SK-N-SH (cell line): ENCODE measurements at regions not wholly inside any gene's neighbourhood (a gene's known extent, or its start where the extent isn't known, plus 50 kb on each side); places are given as distances from the start of the nearest gene placed in this dataset.

Experiments used
- CHD2 ChIP-seq: fragments of 150-350 bp; IDR thresholded peaks from 2 replicates; pipeline ENCODE4 v1.6.1; 2018; ENCODE audit warnings: low read length; ENCODE audit not compliant: partially characterized antibody
- CTCF ChIP-seq: fragments of 200-600 bp; sonication (generic); IDR thresholded peaks from 2 replicates; pipeline ENCODE4 v1.6.1; 2017; ENCODE audit warnings: antibody characterized with exemption, mild to moderate bottlenecking, moderate library complexity
- EP300 ChIP-seq, 2 experiments: IDR thresholded peaks; 2 replicates each; pipeline versions ENCODE4 v1.4.0 to v1.6.1; 2012; ENCODE audit warnings: borderline replicate concordance in 1 of 2, low read depth in 1 of 2, low read length in 1 of 2
- EZH2phosphoT487 ChIP-seq: fragments of 200-600 bp; sonication (generic); IDR thresholded peaks from 2 replicates; pipeline ENCODE4 v1.6.1; 2017; ENCODE audit warnings: low read depth, mixed run types, mild to moderate bottlenecking, antibody characterized with exemption, moderate library complexity, borderline replicate concordance
- TEAD4 ChIP-seq: IDR thresholded peaks from 2 replicates; pipeline ENCODE4 v1.4.0; 2012; ENCODE audit warnings: mild to moderate bottlenecking, borderline replicate concordance; ENCODE audit not compliant: insufficient read depth
- ZBTB33 ChIP-seq: IDR thresholded peaks from 2 replicates; pipeline ENCODE4 v1.4.0; 2012; ENCODE audit warnings: low read depth, borderline replicate concordance

DNA sequence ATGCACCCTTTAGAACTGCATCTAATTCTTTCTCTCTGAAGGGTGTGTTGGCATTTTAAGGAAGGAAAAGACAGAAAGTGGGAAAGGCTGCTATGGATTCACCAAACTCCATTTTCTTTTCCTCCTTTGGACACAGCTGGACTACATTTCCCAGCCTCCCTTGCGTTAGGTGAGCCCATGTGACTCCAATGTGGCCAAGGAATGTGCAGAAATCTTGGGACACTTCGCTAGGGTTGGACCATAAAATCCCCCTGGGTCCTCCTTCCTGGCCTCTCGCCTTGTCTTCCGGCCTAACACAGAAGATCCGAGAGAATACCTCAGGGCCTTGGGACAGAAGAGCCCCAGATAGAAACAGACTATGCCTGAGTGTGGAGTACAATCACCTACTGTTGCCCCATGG lies 56.3 kb downstream of the ABCC12 start:
- TF ChIP-seq EZH2phosphoT487 (no peak), TEAD4 (no peak), CTCF (no peak), CHD2 (no peak), ZBTB33 (no peak), EP300 (IDR thresholded peaks at IDR 0.05; ENCODE audit: borderline replicate concordance in 1 of 2, low read depth in 1 of 2, low read length in 1 of 2) (no peak)
